Putamen (tissue), 1 donor: ENCODE measurements at regions not wholly inside any gene's neighbourhood (a gene's known extent, or its start where the extent isn't known, plus 50 kb on each side); places are given as distances from the start of the nearest gene placed in this dataset.

Experiments
- DNase-seq: peaks from one replicate; pipeline ENCODE4 v3.0.0-alpha.2; 2016; ENCODE audit warnings: low spot score

GRCh38 chr10:3238115-3238871, 65.7 kb upstream of the PITRM1 start:
- no peak for DNase-seq

GRCh38 chr10:3237530-3237929, 64.9 kb upstream of the PITRM1 start:
- no peak for DNase-seq

GRCh38 chr10:3236644-3237404, 64.2 kb upstream of the PITRM1 start:
- DNase-seq = no peak

GRCh38 chr10:3235996-3236510, 63.5 kb upstream of the PITRM1 start:
- DNase-seq = no peak

GRCh38 chr10:3235395-3235794, 62.8 kb upstream of the PITRM1 start:
- DNase-seq = no peak

- DNase-seq = no peak
Observed at GRCh38 chr10:3233486-3233990, 61.0 kb upstream of the PITRM1 start.

GRCh38 chr10:3231951-3232730, 59.6 kb upstream of the PITRM1 start:
- no peak for DNase-seq

GRCh38 chr10:3229815-3230214, 57.2 kb upstream of the PITRM1 start:
- no peak for DNase-seq

GRCh38 chr10:3228629-3228945, 56.0 kb upstream of the PITRM1 start:
- DNase-seq = no peak

GRCh38 chr10:3226960-3227744, 54.6 kb upstream of the PITRM1 start:
- no peak for DNase-seq

GRCh38 chr10:3225561-3225960, 53.0 kb upstream of the PITRM1 start:
- DNase-seq = no peak

GRCh38 chr10:3224241-3224640, 51.7 kb upstream of the PITRM1 start:
- DNase-seq = no peak

- DNase-seq = no peak
Observed at GRCh38 chr10:3222626-3223025, 50.0 kb upstream of the PITRM1 start.
